PC-9 (cell line): ENCODE measurements at regions not wholly inside any gene's neighbourhood (a gene's known extent, or its start where the extent isn't known, plus 50 kb on each side); places are given as distances from the start of the nearest gene placed in this dataset.
"Not testable (repeated sequence)": the region's sequence is repeated elsewhere in the genome, so short reads cannot be mapped to it uniquely, and the experiment has no call there.

Experiments used
- BruUV-seq: library from RNA; stranded (reverse); fragments of 400-500 nt; replicated peaks from 2 replicates; lab custom pipeline; 2021; lab: Mats Ljungman, UMichigan
- CTCF ChIA-PET: fragments of 300-600 bp; sonication (Branson Sonifier 250); formaldehyde crosslinking; loops from one replicate; lab custom pipeline; 2022; ENCODE audit warnings: antibody characterized with exemption; lab: Charles Lee
- POLR2A ChIA-PET: fragments of 300-600 bp; sonication (Branson Sonifier 250); formaldehyde crosslinking; loops from one replicate; lab custom pipeline; 2022; ENCODE audit warnings: antibody characterized with exemption; ENCODE audit not compliant: unreplicated experiment; lab: Charles Lee
- DNase-seq, 2 experiments: peaks; one replicate each; pipeline versions ENCODE4 v3.0.0 to v3.0.0-alpha.2; 2015 to 2022; ENCODE audit warnings: mixed read lengths in 1 of 2
- H2AFZ ChIP-seq: fragments of 200-600 bp; sonication (generic); 2 replicates; pipeline ENCODE4 v1.8.1; 2017; ENCODE audit warnings: antibody characterized with exemption
- H3F3A ChIP-seq: fragments of 200-600 bp; sonication (generic); 2 replicates; pipeline ENCODE4 v1.8.1; 2017; ENCODE audit warnings: antibody characterized with exemption, mild to moderate bottlenecking, low read depth; ENCODE audit not compliant: insufficient read depth
- H3K27ac ChIP-seq: fragments of 200-600 bp; sonication (generic); 2 replicates; pipeline ENCODE4 v1.6.1; 2016; ENCODE audit warnings: mixed run types
- H3K27me3 ChIP-seq: fragments of 200-600 bp; sonication (generic); 2 replicates; pipeline ENCODE4 v1.6.1; 2016; ENCODE audit warnings: low read depth, mixed run types; ENCODE audit not compliant: insufficient read depth
- H3K36me3 ChIP-seq: fragments of 200-600 bp; sonication (generic); 2 replicates; pipeline ENCODE4 v1.6.1; 2016; ENCODE audit warnings: low read depth, mixed run types
- H3K4me1 ChIP-seq: fragments of 200-600 bp; sonication (generic); replicated peaks from 2 replicates; pipeline ENCODE4 v1.6.1; 2016; ENCODE audit warnings: mixed run types; ENCODE audit not compliant: insufficient read depth
- H3K4me2 ChIP-seq: fragments of 200-600 bp; sonication (generic); 2 replicates; pipeline ENCODE4 v1.6.1; 2017; ENCODE audit warnings: mixed run types
- H3K4me3 ChIP-seq: fragments of 200-600 bp; sonication (generic); 2 replicates; pipeline ENCODE4 v1.6.1; 2016; ENCODE audit warnings: mixed run types
- H3K79me2 ChIP-seq: fragments of 200-600 bp; sonication (generic); 2 replicates; pipeline ENCODE4 v1.6.1; 2017; ENCODE audit warnings: low read depth, mixed run types
- H3K9me2 ChIP-seq: fragments of 200-600 bp; sonication (generic); 2 replicates; pipeline ENCODE4 v1.8.1; 2017; ENCODE audit warnings: mild to moderate bottlenecking; ENCODE audit not compliant: insufficient read depth
- H3K9me3 ChIP-seq: fragments of 200-600 bp; sonication (generic); 2 replicates; pipeline ENCODE4 v1.8.1; 2016; ENCODE audit warnings: low read depth; ENCODE audit not compliant: insufficient read depth
- H4K20me1 ChIP-seq: fragments of 200-600 bp; sonication (generic); 2 replicates; pipeline ENCODE4 v1.8.1; 2017; ENCODE audit not compliant: insufficient read depth
- EZH2 ChIP-seq: fragments of 200-600 bp; sonication (generic); IDR thresholded peaks from 2 replicates; pipeline ENCODE4 v1.8.0; 2017; ENCODE audit warnings: antibody characterized with exemption, low read depth
- intact Hi-C: fragments of 100-400 bp; cut with micrococcal nuclease; formaldehyde crosslinking; loops from one replicate; pipeline ENCODE4 v1.10.0; 2022; ENCODE audit not compliant: unreplicated experiment
- TF ChIP-seq, protein P1 (sequence below): fragments of 200-600 bp; sonication (generic); conservative IDR thresholded peaks from 2 replicates; pipeline ENCODE4 v1.6.1; 2017; ENCODE audit warnings: mixed run types, antibody characterized with exemption, mild to moderate bottlenecking, moderate library complexity

DNA sequence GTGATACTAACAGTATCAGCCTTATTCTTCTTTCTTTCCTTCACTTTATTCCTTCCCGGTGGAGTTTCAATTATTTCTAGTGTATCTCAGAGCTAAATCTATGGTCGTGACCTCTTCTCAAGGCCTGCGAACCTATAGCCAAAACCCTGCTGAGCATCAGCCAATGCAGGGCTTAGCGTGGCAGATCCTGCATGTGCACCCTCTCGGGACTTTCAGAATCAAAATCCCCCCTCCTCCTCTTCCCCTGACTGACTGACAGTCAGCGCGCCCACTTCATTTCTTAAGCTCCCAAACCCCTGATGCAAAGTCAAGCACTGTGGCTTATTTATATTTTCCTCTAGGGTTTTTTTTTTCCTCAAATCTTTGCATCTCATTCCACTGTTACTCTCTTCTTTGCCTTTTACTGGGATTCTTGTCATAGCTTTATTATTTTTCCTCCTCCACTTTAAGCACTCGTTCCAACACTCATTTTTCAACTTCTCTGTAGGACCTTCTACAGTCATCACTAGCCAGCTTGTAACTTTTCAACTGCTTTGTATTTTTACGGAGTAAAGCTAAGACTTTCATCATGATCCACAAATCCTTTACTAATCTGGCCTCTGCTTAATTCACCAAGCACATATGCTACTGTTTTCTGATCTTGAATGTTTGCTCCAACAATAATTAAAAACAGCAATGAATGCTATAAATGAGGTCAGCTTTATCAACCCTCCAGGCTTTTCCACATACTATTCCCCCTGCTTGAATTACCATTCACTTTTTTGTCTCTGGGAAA lies 896.5 kb upstream of the PIK3C3 start:
- Histone ChIP-seq H4K20me1 (no peaks in the 10 kb centered on the region), H3K27ac (no peak overlapping the region), H3K36me3 (no peaks in the 10 kb centered on the region), H3K4me2 (no peak overlapping the region), H3K79me2 (no peaks in the 10 kb centered on the region), H3K4me3 (no peak overlapping the region), H3K27me3 (no peaks in the 10 kb centered on the region), H3K4me1 (no peaks in the 10 kb centered on the region), H3K9me3 (no peaks in the 10 kb centered on the region), H3F3A (no peaks in the 10 kb centered on the region), H3K9me2 (no peaks in the 10 kb centered on the region), H2AFZ (no peak overlapping the region)
- intact Hi-C loops: no loop called here
- TF ChIP-seq, protein P1, sequence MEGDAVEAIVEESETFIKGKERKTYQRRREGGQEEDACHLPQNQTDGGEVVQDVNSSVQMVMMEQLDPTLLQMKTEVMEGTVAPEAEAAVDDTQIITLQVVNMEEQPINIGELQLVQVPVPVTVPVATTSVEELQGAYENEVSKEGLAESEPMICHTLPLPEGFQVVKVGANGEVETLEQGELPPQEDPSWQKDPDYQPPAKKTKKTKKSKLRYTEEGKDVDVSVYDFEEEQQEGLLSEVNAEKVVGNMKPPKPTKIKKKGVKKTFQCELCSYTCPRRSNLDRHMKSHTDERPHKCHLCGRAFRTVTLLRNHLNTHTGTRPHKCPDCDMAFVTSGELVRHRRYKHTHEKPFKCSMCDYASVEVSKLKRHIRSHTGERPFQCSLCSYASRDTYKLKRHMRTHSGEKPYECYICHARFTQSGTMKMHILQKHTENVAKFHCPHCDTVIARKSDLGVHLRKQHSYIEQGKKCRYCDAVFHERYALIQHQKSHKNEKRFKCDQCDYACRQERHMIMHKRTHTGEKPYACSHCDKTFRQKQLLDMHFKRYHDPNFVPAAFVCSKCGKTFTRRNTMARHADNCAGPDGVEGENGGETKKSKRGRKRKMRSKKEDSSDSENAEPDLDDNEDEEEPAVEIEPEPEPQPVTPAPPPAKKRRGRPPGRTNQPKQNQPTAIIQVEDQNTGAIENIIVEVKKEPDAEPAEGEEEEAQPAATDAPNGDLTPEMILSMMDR: no peak
- TF ChIP-seq EZH2: no peak
- no peak for DNase-seq
- ChIA-PET CTCF (no interaction called here), POLR2A (no interaction called here)
- no TSS peak for BruUV-seq

DNA sequence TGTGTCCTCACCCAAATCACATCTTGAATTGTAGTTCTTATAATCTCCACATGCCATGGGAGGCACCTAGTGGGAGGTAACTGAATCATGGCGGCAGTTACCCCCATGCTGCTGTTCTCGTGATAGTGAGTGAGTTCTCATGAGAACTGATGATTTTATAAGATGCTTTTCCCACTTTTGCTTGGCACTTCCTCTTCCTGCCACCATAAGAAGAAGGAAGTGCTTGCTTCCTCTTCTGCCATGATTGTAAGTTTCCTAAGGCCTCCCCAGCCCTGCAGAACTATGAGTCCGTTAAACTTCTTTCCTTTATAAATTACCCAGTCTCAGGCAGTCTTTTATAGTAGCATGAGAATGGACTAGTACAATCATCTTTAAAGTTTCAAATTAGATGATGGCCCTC lies 902.4 kb upstream of the PIK3C3 start:
- no peak overlapping the region for H2AFZ ChIP-seq
- intact Hi-C loops: no loop called here

GRCh38 chr18:41046250-41046649 lies 908.8 kb upstream of the PIK3C3 start:
- H3K27ac ChIP-seq, H3K4me3 ChIP-seq, intact Hi-C loops, H3K79me2 ChIP-seq, DNase-seq, H3K9me3 ChIP-seq, CTCF ChIA-PET, H2AFZ ChIP-seq, H3K4me1 ChIP-seq, H3K27me3 ChIP-seq, POLR2A ChIA-PET, H4K20me1 ChIP-seq, H3K4me2 ChIP-seq, BruUV-seq, H3K36me3 ChIP-seq, H3K9me2 ChIP-seq, H3F3A ChIP-seq: not testable (repeated sequence)

More for the DNA sequence above, 902.4 kb upstream of the PIK3C3 start:
- BruUV-seq: no TSS peak
- no peak for DNase-seq
- H3K27ac ChIP-seq: no peak overlapping the region
- H3K4me3 ChIP-seq: no peak overlapping the region
- H3K4me2 ChIP-seq: no peak overlapping the region
- no peaks in the 10 kb centered on the region for H3K4me1 ChIP-seq
- H4K20me1 ChIP-seq: no peaks in the 10 kb centered on the region
- ChIA-PET CTCF (no interaction called here), POLR2A (no interaction called here)
- no peaks in the 10 kb centered on the region for H3K27me3 ChIP-seq
- no peaks in the 10 kb centered on the region for H3K9me2 ChIP-seq
- no peaks in the 10 kb centered on the region for H3K36me3 ChIP-seq
- H3K79me2 ChIP-seq: no peaks in the 10 kb centered on the region
- TF ChIP-seq, protein P1: no peak
- no peak for TF ChIP-seq EZH2
- H3K9me3 ChIP-seq: no peaks in the 10 kb centered on the region
- no peaks in the 10 kb centered on the region for H3F3A ChIP-seq

DNA sequence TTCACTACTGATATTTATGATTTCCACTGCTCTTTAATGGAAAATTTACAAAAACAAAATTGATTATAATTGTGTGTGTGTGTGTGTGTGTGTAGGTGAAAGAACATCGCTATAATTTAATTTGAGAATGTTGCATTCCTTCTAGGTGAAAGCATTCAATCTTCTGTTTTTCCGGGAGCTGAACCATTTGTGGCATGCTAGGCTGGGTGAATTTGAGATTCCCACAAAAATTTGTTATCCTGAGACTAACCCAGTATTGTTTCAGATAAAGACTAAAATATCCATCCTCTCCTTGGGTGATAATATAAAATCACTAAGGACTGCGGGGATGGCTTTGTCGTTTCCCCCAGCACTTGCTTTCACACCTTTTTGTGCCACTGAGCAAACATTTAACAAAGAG lies 911.2 kb upstream of the PIK3C3 start:
- H3K9me3 ChIP-seq: no peaks in the 10 kb centered on the region
- H2AFZ ChIP-seq: no peak overlapping the region
- no peak overlapping the region for H3K4me3 ChIP-seq
- intact Hi-C loops: no loop called here
- H3K27ac ChIP-seq: no peak overlapping the region
- no peaks in the 10 kb centered on the region for H3K79me2 ChIP-seq
- no peaks in the 10 kb centered on the region for H3K9me2 ChIP-seq
- H4K20me1 ChIP-seq: no peaks in the 10 kb centered on the region
- no peaks in the 10 kb centered on the region for H3K4me1 ChIP-seq
- no peaks in the 10 kb centered on the region for H3F3A ChIP-seq
- TF ChIP-seq EZH2: no peak
- TF ChIP-seq, protein P1: no peak
- H3K4me2 ChIP-seq: no peak overlapping the region
- H3K27me3 ChIP-seq: no peaks in the 10 kb centered on the region
- ChIA-PET POLR2A (no interaction called here), CTCF (no interaction called here)
- H3K36me3 ChIP-seq: no peaks in the 10 kb centered on the region
- BruUV-seq: no TSS peak
- no peak for DNase-seq
